DMS114 treated with DMSO at 0.1 percent for 48 hours (cell line): ENCODE measurements at regions not wholly inside any gene's neighbourhood (a gene's known extent, or its start where the extent isn't known, plus 50 kb on each side); places are given as distances from the start of the nearest gene placed in this dataset.
"Not testable (repeated sequence)": the region's sequence is repeated elsewhere in the genome, so short reads cannot be mapped to it uniquely, and the experiment has no call there.

Experiments
- DNase-seq: peaks from one replicate; lab custom pipeline; 2025; ENCODE audit not compliant: unreplicated experiment; lab: John Stamatoyannopoulos, UW

DNA sequence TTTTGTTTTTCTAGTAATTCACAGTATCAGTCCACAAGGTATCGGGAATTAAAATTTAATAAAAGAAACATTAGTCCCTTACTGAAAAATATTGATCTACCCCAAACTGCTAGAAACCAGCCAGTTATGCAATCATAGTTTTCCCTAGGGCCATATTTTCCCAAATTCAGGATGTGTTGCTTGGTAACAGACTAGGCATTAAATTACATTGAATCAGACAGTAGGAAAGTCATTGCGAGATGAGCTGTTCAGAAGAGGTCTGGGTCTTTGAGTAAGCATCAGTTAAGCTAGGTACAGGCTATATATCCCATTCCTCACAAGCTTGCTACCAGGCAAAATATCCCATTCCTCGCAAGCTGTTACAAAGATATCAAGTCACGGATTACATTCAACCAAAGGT is 123.0 kb upstream of the CCDC150 start:
- no peak for DNase-seq

GRCh38 chr2:196520605-196521004 is 118.9 kb upstream of the CCDC150 start:
- DNase-seq: no peak

- not testable (repeated sequence) for DNase-seq
These were observed 112.4 kb upstream of the CCDC150 start for GRCh38 chr2:196526981-196527725.

GRCh38 chr2:196528486-196529223 is 110.9 kb upstream of the CCDC150 start:
- DNase-seq: no peak

- no peak for DNase-seq
These were observed 108.6 kb upstream of the CCDC150 start for GRCh38 chr2:196530910-196531309.

DNA sequence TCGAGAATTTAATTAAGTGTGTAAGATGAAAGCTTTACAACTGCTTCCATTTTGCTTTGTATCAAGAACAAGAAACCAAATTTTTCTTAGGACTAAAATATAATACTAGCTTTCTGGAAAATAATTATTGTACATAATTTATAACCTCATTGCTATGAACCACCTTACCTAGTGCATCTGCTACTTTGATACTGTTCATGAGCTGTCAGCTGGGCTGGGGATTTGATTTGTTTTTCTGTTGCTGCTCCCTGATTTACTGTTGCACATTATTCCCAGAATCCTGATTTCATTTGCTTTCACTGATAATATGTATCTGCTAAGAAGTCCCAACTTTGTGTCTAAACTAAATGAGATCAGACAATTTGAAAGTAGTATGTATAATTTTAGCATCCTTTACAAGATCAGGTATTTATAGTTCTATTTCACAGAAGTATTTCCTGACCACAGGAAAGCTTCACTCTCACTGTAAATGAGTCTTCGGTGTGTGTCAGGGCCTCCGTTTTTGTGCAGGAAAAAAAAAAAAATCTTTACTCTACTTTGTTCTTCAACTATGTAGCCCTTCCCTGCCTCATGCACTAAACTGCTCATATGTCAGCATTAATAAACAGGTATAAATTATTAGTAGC is 105.6 kb upstream of the CCDC150 start:
- DNase-seq: no peak

GRCh38 chr2:196534495-196534894 is 105.0 kb upstream of the CCDC150 start:
- DNase-seq: no peak

DNA sequence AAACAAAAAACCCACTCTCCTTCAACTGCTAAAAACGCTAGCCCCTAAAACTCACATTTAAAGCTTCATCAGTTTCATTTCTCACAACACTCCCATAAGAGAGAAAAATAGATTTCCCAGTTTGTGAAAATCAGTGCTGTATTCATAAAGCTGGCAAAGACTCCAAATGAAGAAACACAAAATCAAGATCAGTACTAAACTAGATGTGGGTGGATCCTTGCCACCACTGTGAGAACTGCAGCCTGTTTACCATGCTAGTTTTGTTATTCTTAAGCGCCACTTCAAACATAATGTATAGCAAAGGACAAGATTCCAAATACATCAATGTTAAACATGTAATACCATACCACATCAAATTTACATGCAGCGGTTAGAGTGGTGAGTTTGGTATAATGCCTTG is 104.5 kb upstream of the CCDC150 start:
- DNase-seq: no peak

DNA sequence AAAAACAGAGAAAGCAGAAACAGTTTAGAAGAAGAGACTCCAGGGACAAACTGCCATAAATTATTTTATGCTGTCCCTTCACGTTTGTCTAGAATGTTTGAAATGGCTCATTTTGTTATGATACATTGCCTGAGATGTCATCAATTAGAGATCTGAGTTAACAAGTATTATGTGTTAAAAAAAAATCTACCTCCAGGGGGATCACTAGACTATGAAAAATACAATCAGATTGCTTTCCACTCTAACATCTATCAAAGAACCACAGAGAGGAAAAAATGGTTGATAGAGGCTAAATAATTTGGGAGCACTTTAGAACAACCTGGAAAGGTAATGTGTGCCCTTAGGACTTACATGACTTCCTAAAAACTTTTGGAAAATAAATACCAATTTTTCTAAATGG is 103.8 kb upstream of the CCDC150 start:
- no peak for DNase-seq

DNA sequence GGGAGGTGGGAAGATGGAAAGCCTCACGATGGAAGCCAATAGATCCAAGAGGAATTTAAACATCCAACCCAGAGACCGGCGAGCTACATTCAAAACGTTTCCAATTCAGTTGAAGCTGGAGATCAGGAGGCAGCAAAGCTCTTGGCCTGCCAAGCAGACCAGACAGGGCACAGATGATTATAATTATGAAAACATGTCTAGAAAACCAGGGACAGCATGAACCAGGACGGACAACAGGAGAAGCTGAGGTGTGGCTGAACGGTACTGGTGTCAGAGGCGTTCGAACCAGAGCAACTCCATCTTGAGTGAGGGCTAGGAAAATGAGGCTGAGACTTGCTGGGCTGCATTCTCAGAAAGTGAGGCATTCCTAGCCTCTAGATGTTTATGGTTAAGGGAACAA is 102.2 kb upstream of the CCDC150 start:
- no peak for DNase-seq

GRCh38 chr2:196538189-196538588 is 101.3 kb upstream of the CCDC150 start:
- DNase-seq: no peak

GRCh38 chr2:196538646-196539045 is 100.9 kb upstream of the CCDC150 start:
- no peak for DNase-seq

GRCh38 chr2:196544906-196545433 is 94.5 kb upstream of the CCDC150 start:
- no peak for DNase-seq

DNA sequence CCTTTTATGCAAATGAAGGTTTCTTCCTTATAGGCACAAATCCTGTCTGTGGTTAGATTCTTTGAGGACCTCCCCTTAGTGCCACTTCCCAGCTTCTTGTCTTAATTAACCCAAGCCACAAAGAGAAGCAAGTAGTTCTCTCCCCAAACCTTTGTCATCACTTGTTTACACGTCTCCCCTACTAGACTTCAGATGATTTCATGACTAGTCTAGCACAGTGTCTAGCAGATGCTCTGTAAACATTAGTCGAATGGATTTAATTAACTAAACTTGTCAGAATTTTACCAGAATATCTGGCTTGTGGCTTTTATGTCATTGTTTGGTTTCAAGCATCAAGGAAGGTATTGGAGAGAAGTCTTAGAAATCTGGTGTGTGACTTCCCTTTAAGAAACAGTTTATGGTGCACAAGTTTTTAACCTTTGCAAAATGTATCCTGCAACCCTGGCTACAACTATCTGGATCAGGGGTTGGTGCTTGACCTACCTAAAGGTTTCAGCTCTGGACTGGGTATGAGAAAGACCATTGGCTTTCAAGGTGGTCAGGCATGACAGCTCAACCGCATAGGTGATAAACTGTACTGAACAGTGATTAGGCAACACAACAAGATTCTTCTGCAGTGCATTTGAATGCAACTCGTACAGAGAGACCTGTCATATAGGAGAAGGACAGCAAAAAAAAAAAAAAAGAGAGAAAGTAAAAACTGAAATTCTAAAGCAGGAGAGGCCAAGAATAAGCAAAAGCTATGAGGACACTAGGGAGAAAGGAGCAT is 93.2 kb upstream of the CCDC150 start:
- no peak for DNase-seq

GRCh38 chr2:196549052-196549451 is 90.5 kb upstream of the CCDC150 start:
- no peak for DNase-seq

DNA sequence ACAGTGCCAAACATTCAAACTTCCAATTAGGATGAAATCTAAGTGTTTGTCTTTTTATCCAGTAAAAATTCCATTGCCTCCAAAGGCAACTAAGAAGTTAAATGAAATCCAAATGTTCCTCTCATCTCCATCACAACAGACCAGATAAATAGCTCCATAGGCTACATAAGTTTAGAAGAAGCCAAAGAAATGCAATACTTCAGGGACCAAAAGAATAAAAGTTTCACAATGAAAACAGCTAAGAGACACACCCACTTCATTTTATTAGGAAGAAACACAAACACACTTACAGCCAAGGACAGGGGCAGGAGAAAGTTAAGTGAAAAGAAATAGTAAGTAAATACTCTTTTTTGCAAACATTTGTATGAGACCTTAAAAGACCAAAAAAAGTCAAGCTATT is 88.5 kb upstream of the CCDC150 start:
- DNase-seq: no peak

- DNase-seq: no peak
These were observed 84.4 kb upstream of the CCDC150 start for GRCh38 chr2:196555161-196555560.

DNA sequence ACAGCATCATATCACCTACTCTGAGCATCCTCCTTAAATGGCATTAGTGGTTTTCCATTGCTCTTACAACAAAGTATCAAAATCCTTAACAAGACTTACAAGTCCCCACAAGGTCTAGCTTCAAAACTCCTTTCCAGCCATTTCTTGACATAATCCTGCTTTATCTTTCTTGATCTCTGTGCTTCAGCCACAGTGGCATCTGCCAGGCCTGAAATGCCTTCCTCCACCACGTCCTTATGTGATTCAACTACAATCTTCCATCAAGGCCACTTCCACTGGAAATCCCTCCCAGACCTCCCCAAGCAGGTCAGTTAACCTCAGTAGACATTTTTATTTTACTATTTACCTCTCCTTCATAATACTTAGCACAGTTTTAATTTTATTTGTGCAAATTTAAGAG is 83.8 kb upstream of the CCDC150 start:
- no peak for DNase-seq

DNA sequence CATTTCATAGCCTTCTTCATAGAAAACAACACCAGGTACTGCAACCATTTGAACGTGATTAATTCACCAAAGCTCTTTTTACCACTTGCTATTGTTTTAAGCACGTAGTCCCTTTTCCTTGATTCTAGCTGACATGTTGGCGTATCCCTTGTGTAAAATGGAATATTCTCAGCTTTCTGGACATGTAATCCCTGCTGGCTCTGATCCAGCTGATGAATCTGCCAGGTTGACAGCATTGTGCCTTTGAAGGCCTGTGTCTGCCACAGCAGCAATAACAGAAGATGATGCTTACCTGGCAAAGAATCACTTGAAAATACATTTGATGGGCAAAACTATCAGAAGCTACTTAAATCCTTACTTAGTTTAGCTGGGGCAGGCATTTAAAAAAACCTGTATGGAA is 81.0 kb upstream of the CCDC150 start:
- no peak for DNase-seq

DNA sequence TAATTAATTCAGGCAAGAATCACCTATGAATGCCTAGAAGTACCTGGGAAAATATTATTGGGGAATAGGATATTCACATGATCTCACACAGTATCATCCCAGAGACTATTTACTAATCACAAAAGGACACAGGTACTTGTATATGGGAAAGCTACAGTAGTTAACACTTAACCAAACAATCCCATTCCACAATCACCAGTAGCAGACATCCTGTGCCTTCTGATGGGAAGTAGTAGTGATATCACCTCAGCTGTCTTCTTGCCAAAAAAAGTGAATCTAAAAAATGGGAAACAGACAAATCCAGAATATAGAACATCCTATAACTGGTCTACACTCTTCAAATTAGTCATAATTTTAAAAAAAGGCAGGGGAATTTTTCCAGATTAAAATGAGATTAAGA is 75.6 kb upstream of the CCDC150 start:
- no peak for DNase-seq

DNA sequence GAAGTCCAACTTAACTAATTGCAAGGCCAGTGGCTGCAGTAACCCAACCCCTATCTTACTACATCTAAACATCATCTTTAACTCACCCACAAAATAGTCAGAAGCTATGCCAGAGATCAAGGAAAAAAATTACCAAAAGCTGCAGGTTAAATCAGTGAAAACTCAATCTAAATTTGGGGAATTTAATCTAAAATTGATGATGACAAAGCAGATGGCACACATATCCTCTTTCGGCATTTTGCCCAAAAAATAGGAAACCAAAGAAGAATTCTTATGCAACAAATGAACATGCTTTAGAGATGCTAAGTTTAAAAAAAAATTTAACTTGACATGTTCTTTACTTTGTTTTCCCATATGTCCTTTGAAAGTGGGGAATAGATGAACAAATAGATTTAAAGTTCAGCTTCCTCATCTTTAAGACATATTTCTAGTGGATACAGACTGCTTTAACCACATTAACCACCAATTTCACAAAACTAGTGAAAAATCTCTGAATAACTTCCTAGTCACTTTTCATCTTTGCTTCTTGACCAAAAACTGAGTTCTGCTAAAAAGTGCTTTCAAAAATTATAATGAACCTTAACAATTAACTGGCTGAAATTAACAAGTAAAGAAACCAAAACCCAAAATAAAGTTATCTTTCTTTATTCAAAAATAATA is 74.3 kb upstream of the CCDC150 start:
- DNase-seq: no peak
